GM13977 (cell line): ENCODE measurements at regions not wholly inside any gene's neighbourhood (a gene's known extent, or its start where the extent isn't known, plus 50 kb on each side); places are given as distances from the start of the nearest gene placed in this dataset.

Experiments used
- DNase-seq: peaks from one replicate; pipeline ENCODE4 v3.0.0; 2012; ENCODE audit warnings: low spot score
- CTCF ChIP-seq: IDR thresholded peaks from 2 replicates; pipeline ENCODE4 v1.5.1; 2012; ENCODE audit warnings: mild to moderate bottlenecking, control low read depth; ENCODE audit not compliant: insufficient read depth; ENCODE audit errors: extremely low read depth, missing control alignments
- in situ Hi-C: fragments of 300-500 bp; cut with MboI; formaldehyde crosslinking; loops from one replicate; pipeline ENCODE4 v1.12.0; 2022; ENCODE audit warnings: low sequenced_read_pairs, low pct_unique_long_range_greater_than_20kb, mixed read lengths, inconsistent platforms; ENCODE audit not compliant: unreplicated experiment

DNA sequence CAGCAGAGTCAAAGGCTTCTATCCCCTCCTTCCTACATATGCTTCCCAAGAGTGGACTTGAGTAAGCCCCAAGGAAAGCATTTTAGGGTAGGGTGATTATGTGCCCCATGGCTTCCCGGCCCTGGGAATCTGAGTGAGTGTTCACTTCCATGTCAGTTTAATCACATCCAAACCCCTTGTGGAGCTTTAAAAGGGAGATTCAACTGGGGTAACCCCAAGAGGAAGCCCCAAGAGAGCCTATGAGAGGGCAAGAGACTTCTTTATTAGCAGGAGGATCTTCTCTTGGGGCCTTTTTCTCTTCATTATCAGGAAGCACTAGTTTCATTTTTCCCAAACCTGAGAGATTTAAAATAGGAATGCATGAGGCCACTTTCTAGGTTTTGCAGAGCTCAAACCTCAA is 97.0 kb upstream of the IRF2BP2 start:
- in situ Hi-C loops = no loop called here
- DNase-seq = no peak

DNA sequence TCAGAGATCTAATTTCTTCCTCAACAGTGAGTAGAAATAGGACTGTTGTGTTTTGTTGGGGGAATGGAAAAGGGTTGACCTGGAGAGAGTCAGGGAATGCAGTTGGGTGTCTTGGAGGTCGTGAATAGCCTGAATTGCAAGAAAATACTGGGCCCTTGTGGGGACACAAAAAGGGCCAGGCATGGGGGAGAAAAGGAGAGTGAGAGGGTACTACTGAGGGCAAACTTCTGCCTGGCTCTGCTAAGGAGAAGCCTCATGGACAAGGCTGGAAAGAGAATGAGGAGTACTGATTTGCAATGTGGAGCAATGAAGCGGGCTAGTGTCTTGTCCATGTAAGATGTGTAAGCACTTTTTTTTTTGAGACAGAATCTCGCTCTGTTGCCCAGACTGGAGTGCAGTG is 96.2 kb upstream of the IRF2BP2 start:
- no peak for TF ChIP-seq CTCF
- DNase-seq = no peak
- in situ Hi-C loops = no loop called here

More for the DNA sequence above, 97.0 kb upstream of the IRF2BP2 start:
- no peak for TF ChIP-seq CTCF

- in situ Hi-C loops = no loop called here
- TF ChIP-seq CTCF = no peak
- DNase-seq = no peak
Observed at GRCh38 chr1:234705615-234706014, 95.6 kb upstream of the IRF2BP2 start.

DNA sequence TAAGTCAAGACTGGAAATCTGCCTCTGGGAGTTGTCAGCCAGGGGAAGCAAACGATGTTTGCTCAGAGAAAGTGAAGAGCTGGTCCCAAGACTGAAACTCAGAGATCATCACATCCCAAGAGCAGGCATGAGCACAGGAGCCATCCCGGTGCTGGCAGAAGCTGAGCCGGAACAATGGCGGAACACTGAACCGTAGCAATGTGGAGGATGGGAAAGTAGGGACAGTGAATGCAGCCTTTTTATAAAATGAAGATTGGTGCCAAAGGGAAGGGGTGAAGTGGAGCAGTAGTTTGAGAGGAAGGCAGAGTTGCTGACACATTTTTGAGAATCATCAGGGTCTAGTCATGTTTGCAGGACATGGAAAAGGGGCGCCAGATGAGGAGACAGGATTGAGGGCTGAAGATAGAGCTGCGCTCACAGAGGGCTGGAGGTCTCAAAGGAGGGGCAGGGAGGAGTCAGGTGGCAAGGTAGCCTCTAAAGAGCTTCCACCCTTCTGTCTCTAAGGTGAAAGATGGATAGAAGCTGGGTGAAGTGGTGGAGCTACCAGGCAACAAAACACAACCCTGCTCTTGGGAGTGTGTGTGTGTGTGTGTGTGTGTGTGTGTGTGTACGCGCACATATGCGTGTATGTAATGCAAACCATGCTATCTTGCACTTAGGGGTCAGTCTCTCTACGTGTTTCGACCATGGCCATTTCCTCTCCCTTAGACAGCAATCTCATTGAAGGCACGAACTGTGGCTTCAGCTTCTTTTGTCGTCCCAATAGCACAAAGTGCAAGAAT is 94.3 kb upstream of the IRF2BP2 start:
- in situ Hi-C loops = no loop called here
- DNase-seq = no peak
- no peak for TF ChIP-seq CTCF

GRCh38 chr1:234702342-234703000 is 92.5 kb upstream of the IRF2BP2 start:
- DNase-seq = no peak
- no peak for TF ChIP-seq CTCF
- in situ Hi-C loops = no loop called here

- in situ Hi-C loops = no loop called here
- TF ChIP-seq CTCF = no peak
- DNase-seq = no peak
Observed at GRCh38 chr1:234701737-234702341, 91.9 kb upstream of the IRF2BP2 start.
